ENCODE measurements at regions not wholly inside any gene's neighbourhood (a gene's known extent, or its start where the extent isn't known, plus 50 kb on each side); places are given as distances from the start of the nearest gene placed in this dataset.

DNA sequence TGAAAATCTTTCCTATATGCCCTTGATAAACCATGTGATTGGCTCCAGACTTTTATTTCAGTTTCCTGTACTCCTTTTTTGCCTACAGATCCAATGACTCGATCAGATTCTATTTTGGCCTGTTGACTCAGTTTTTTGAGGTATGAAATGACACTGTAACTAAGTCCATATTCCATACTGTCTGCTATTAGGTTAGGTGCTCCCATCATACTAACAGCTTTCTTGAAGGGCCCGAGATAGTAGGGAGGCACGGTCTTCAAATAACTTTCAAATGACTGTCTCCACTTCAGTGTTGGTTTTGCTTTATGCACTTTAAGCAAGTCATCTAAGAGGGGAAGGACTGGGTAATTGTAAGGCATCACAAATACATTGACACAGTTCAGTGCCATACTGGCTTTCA is 295.4 kb upstream of the DAB2 start:
- no peaks in the 10 kb centered on the region for H3K36me3 Mint-ChIP-seq
- no peak for DNase-seq
- POLR2A ChIA-PET = no interaction called here
- no peaks in the 10 kb centered on the region for H3K9me3 Mint-ChIP-seq
- H3K4me1 ChIP-seq (ENCODE audit: control insufficient read depth in 1 of 2, extremely low read depth in 1 of 2, insufficient read depth in 2 of 2, low read length in 2 of 2) = no peaks in the 10 kb centered on the region
- no peaks in the 10 kb centered on the region for H3K4me1 Mint-ChIP-seq
- H3K27ac Mint-ChIP-seq = no peak overlapping the region
- no peak overlapping the region for H3K4me3 Mint-ChIP-seq
- no peak overlapping the region for H3K4me3 ChIP-seq (ENCODE audit: control insufficient read depth in 1 of 2, extremely low read depth in 1 of 2, low read length in 1 of 2)
- H3K27me3 ChIP-seq (replicated peaks in 1 of 2; ENCODE audit: control insufficient read depth in 2 of 2, extremely low read depth in 1 of 2, insufficient read depth in 2 of 2, low read length in 1 of 2) = no peaks in the 10 kb centered on the region
- no peaks in the 10 kb centered on the region for H3K9me3 ChIP-seq
- ATAC-seq (replicated peaks in 1 of 4) = no peak
- no CpG with 5 or more reads among the region's 3 CpGs for WGBS (ENCODE audit: insufficient coverage)
- H3K27ac ChIP-seq (ENCODE audit: low read length) = no peak overlapping the region
- no peaks in the 10 kb centered on the region for H3K36me3 ChIP-seq (ENCODE audit: control insufficient read depth in 2 of 2, extremely low read depth in 1 of 2, insufficient read depth in 1 of 2, low read length in 1 of 2)
- CTCF ChIA-PET = no interaction called here
- H3K27me3 Mint-ChIP-seq = no peaks in the 10 kb centered on the region

DNA sequence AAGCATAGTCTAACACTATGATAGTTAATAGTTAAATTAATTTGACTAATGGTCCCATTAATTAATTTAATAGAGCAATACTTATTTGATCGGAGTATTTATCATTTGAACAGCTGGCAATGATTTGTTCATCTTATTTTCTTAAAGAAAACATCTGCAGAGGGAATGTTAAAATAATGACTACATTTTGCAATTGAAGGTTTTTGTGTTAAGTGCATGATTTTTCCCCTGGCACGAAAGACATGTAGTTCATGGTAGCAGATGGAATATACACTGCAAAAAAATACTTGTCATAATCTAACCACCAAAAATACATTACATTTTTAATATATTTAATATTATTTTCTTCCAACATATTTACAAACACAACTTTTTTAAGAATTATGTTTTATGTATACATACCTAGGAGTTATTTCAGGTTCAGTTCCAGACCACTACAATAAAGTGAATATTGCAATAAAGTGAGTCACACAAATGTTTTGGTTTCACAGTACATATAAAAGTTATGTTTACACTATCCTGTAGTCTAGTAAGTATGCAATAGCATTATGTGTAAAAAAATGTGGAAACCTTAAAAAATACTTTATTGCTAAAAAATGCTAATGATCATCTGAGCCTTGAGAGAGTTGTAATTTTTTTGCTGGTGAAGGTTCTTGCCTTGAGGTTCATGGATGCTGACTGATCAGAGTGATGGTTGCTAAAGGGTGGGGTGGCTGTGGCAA is 292.6 kb upstream of the DAB2 start:
- no peak overlapping the region for H3K27ac ChIP-seq (ENCODE audit: low read length)
- Mint-ChIP-seq H3K36me3 (no peaks in the 10 kb centered on the region), H3K27ac (no peak overlapping the region), H3K4me3 (no peak overlapping the region), H3K9me3 (no peaks in the 10 kb centered on the region), H3K27me3 (no peaks in the 10 kb centered on the region), H3K4me1 (no peaks in the 10 kb centered on the region)
- no peak overlapping the region for H3K4me3 ChIP-seq (ENCODE audit: control insufficient read depth in 1 of 2, extremely low read depth in 1 of 2, low read length in 1 of 2)
- DNase-seq = no peak
- H3K9me3 ChIP-seq = no peaks in the 10 kb centered on the region
- ChIA-PET CTCF (interaction anchor here in 1 of 2 donors (3.7 kb wide), 1 partner anchor 1018 kb away, joined by 21 read pairs; no protein-coding TSS in a partner anchor), POLR2A (no interaction called here)
- H3K27me3 ChIP-seq (replicated peaks in 1 of 2; ENCODE audit: control insufficient read depth in 2 of 2, extremely low read depth in 1 of 2, insufficient read depth in 2 of 2, low read length in 1 of 2) = no peaks in the 10 kb centered on the region
- no CpG with 5 or more reads among the region's 2 CpGs for WGBS (ENCODE audit: insufficient coverage)
- H3K36me3 ChIP-seq (ENCODE audit: control insufficient read depth in 2 of 2, extremely low read depth in 1 of 2, insufficient read depth in 1 of 2, low read length in 1 of 2) = no peaks in the 10 kb centered on the region
- no peak for ATAC-seq (replicated peaks in 1 of 4)
- no peaks in the 10 kb centered on the region for H3K4me1 ChIP-seq (ENCODE audit: control insufficient read depth in 1 of 2, extremely low read depth in 1 of 2, insufficient read depth in 2 of 2, low read length in 2 of 2)

DNA sequence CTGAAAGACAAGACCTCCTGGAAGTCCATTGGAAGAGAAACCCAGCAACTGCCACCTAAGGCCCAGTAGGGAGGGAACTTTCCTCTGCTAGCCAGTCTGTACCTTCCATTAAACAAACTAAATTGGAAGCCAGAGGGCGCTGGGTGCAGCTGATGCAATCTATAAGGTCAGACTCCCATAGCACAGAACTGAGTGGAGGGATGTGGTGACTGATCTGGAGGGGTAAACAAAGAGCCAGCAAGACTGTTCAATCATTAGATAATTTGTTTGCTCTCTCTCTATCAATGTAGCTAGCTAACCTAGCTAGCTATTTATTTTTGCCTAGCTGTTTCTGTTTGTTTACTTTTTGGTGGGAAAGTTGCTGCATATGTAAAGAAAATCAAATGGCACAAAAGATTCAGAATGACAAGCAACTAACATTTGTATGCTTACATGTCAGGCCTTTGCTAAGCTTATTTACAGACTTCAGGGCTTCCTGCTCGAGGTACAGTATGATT is 291.8 kb upstream of the DAB2 start:
- peak; percentile 48 to 65 (median 54) for ATAC-seq (replicated peaks in 1 of 4)
- no peaks in the 10 kb centered on the region for H3K9me3 ChIP-seq

DNA sequence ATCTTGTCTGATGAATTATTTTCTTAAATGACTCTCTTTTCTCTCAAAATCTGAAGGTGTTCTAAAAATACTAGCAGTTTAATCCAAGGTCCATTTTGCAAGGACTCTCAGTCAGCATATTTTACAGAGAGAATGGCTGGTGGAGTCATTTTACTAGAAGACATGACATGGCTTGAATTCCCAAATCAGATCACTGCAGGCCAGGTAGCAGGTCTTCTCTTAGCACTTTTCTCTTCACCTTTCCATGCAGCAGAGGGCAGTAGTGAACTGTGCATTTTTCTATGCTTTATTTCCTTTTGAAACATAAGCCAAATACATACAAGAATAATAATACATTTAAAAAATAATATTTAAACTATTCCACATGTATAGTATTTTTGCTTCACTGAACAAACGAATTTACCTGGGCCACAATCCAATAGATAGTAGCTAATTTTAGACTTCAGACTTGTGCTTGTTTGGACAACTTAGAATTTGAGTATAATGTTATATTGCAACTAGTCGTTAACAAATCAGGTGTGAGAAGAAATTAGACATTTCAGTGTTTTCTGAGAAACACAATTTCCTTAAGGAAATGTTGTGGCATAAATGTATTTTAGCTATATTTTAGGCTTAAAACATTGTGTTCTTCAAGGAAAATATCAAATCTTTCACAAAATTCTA is 289.4 kb upstream of the DAB2 start:
- Mint-ChIP-seq H3K4me3 (no peak overlapping the region), H3K27ac (no peak overlapping the region), H3K4me1 (no peaks in the 10 kb centered on the region), H3K9me3 (no peaks in the 10 kb centered on the region), H3K36me3 (no peaks in the 10 kb centered on the region), H3K27me3 (peaks cover 0 to 3% of the 10 kb centered on the region in 2 donors)
- Histone ChIP-seq H3K4me1 (ENCODE audit: control insufficient read depth in 1 of 2, extremely low read depth in 1 of 2, insufficient read depth in 2 of 2, low read length in 2 of 2) (no peaks in the 10 kb centered on the region), H3K27ac (ENCODE audit: low read length) (no peak overlapping the region), H3K9me3 (no peaks in the 10 kb centered on the region), H3K27me3 (replicated peaks in 1 of 2; ENCODE audit: control insufficient read depth in 2 of 2, extremely low read depth in 1 of 2, insufficient read depth in 2 of 2, low read length in 1 of 2) (no peaks in the 10 kb centered on the region), H3K4me3 (ENCODE audit: control insufficient read depth in 1 of 2, extremely low read depth in 1 of 2, low read length in 1 of 2) (no peak overlapping the region), H3K36me3 (ENCODE audit: control insufficient read depth in 2 of 2, extremely low read depth in 1 of 2, insufficient read depth in 1 of 2, low read length in 1 of 2) (no peaks in the 10 kb centered on the region)
- ChIA-PET CTCF (interaction anchor here (0.7 to 3.7 kb wide), 5 partner anchors 9 to 1117 kb away, joined by 3 to 21 read pairs (median 4); no protein-coding TSS in a partner anchor), POLR2A (interaction anchor here in 1 of 2 donors (0.6 to 0.7 kb wide), 2 partner anchors 803 to 1222 kb away, joined by 3 read pairs; no protein-coding TSS in a partner anchor)
- peak in 25 of 35 experiments; percentile 1 to 71 (median 17) for DNase-seq
- peak in 1 of 4 experiments; percentile 48 for ATAC-seq (replicated peaks in 1 of 4)
- WGBS (ENCODE audit: insufficient coverage) = no CpG with 5 or more reads among the region's 2 CpGs

More for the DNA sequence above, 291.8 kb upstream of the DAB2 start:
- no CpG with 5 or more reads among the region's 2 CpGs for WGBS (ENCODE audit: insufficient coverage)
- no peak overlapping the region for H3K27ac ChIP-seq (ENCODE audit: low read length)
- Mint-ChIP-seq H3K27ac (no peak overlapping the region), H3K36me3 (no peaks in the 10 kb centered on the region), H3K27me3 (no peaks in the 10 kb centered on the region), H3K4me1 (no peaks in the 10 kb centered on the region), H3K4me3 (no peak overlapping the region), H3K9me3 (no peaks in the 10 kb centered on the region)
- H3K27me3 ChIP-seq (replicated peaks in 1 of 2; ENCODE audit: control insufficient read depth in 2 of 2, extremely low read depth in 1 of 2, insufficient read depth in 2 of 2, low read length in 1 of 2) = no peaks in the 10 kb centered on the region
- no peaks in the 10 kb centered on the region for H3K36me3 ChIP-seq (ENCODE audit: control insufficient read depth in 2 of 2, extremely low read depth in 1 of 2, insufficient read depth in 1 of 2, low read length in 1 of 2)
- H3K4me3 ChIP-seq (ENCODE audit: control insufficient read depth in 1 of 2, extremely low read depth in 1 of 2, low read length in 1 of 2) = no peak overlapping the region
- POLR2A ChIA-PET = no interaction called here
- peak in 23 of 35 experiments; percentile 2 to 45 (median 7) for DNase-seq
- H3K4me1 ChIP-seq (ENCODE audit: control insufficient read depth in 1 of 2, extremely low read depth in 1 of 2, insufficient read depth in 2 of 2, low read length in 2 of 2) = no peaks in the 10 kb centered on the region
- CTCF ChIA-PET = interaction anchor here (1.3 to 3.7 kb wide), 2 partner anchors 969 to 1018 kb away, joined by 3 to 21 read pairs; no protein-coding TSS in a partner anchor

DNA sequence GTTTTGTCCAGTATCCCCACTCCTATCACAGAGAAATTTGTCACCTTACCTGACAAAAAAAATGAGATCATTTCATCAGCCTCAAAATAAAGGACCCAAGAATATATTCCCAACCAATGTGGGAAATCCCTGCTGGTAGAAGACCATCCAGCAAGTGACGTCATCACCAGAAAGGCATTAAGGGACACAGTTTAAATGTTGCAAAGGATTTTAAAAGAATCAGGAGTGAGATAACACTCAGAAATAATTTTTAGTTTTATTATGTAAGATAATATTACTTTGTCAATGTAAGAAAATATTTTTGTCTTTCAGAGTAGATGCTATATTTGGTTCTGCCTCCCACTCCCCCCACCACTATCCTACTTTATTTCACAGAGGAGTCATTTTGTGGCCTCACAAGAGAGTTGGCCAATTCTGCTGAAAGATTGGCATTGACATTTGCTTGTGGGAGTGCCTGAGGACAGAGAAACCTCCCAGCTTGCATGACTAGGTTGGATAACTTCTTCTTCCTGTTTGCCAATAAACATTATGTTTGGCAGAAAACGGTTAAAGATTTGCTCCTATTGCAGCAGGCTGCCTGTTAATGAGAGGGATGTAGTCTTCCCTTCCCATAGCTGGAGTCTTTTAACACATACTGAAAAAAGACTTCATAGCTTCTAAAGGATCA is 288.6 kb upstream of the DAB2 start:
- Mint-ChIP-seq H3K27ac (no peak overlapping the region), H3K27me3 (peaks cover 0 to 9% of the 10 kb centered on the region in 2 donors), H3K9me3 (no peaks in the 10 kb centered on the region), H3K4me3 (no peak overlapping the region), H3K4me1 (no peaks in the 10 kb centered on the region), H3K36me3 (no peaks in the 10 kb centered on the region)
- Histone ChIP-seq H3K4me1 (ENCODE audit: control insufficient read depth in 1 of 2, extremely low read depth in 1 of 2, insufficient read depth in 2 of 2, low read length in 2 of 2) (no peaks in the 10 kb centered on the region), H3K9me3 (no peaks in the 10 kb centered on the region), H3K27ac (ENCODE audit: low read length) (no peak overlapping the region), H3K4me3 (ENCODE audit: control insufficient read depth in 1 of 2, extremely low read depth in 1 of 2, low read length in 1 of 2) (no peak overlapping the region), H3K36me3 (ENCODE audit: control insufficient read depth in 2 of 2, extremely low read depth in 1 of 2, insufficient read depth in 1 of 2, low read length in 1 of 2) (no peaks in the 10 kb centered on the region), H3K27me3 (replicated peaks in 1 of 2; ENCODE audit: control insufficient read depth in 2 of 2, extremely low read depth in 1 of 2, insufficient read depth in 2 of 2, low read length in 1 of 2) (no peaks in the 10 kb centered on the region)
- POLR2A ChIA-PET = interaction anchor here in 1 of 2 donors (0.6 kb wide), 1 partner anchor 1160 kb away, joined by 3 read pairs; no protein-coding TSS in a partner anchor
- no CpG with 5 or more reads among the region's 2 CpGs for WGBS (ENCODE audit: insufficient coverage)
- no peak for ATAC-seq (replicated peaks in 1 of 4)
- CTCF ChIA-PET = interaction anchor here (0.9 to 3.7 kb wide), 4 partner anchors 10 to 1118 kb away, joined by 3 to 21 read pairs (median 8); no protein-coding TSS in a partner anchor
- DNase-seq = no peak

All from T-cell (primary cell).